ENCODE measurements at regions not wholly inside any gene's neighbourhood (a gene's known extent, or its start where the extent isn't known, plus 50 kb on each side); places are given as distances from the start of the nearest gene placed in this dataset.
A peak's percentile ranks its signal among the peaks of the same experiment; 100 is the strongest.

DNA sequence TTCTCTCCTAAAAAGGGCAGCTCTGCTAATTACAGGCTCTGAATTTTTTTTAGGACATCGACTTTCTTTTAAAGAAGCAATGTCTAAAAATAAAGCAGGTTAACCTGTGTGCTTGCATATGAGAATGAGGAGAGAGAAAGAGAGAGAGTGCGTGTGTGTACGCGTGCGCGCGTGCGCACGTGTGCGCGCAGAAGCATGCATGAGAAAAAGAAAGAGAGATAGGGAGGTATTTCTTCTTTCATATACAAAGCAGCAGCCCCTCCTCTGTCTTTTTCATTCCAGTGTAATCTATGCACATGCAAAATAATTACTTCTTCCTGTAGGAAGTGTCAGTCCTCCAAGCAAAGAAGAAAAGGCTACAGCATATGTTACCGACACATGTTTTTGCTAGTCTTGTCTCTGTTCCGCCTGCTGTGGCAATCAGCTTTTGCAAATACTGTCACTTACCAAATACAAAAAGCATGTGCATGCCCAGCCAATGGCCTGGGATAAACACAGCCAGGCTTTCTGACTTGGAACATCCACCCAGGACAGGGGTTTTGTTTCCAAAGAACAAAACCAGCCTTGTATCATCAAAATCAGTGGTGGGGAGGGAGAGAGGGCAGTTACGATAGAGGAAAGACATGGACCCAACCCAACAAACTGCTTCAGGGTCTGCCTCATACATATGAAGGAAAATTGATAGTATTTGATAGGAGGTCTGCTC, 252.3 kb upstream of the SLC24A2 start:
- DNase-seq = peak; percentile 49

DNA sequence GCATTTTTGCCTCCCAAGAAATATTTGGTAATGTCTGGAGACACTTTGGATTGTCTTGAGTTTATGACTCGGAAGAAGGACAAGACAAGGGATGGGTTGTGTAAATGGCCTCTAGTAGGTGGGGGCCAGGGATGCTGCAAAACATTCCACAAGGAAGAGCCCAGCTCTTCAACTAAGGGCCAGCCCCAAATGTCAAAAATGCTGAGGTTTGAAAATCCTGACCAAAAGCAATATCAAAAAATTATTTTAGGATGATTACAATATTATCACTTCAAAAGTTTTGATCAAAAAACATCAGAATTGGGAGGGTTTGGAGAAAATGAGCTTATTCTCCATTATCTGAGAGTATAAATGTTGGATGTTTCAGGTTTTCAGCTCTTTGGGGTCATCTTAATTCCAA, 248.9 kb upstream of the SLC24A2 start:
- DNase-seq = no peak

DNA sequence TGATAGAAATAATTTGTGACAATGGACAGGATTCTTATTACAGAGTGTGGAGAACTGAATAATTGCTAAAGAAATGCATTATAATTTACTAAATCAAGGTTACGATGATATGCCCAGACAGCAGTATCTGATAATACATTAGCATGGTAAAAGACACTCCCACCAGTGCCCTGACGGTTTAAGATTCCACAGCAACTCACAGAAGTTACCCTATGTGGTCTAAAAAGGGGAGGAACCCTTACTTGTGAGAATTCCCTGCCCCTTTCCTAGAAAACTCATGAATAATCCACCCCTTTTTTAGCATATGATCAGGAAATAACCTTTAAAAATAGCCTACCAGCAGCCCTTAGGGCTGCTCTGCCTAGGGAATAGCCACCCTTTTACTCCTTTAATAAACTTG, 244.7 kb upstream of the SLC24A2 start:
- DNase-seq = no peak

DNA sequence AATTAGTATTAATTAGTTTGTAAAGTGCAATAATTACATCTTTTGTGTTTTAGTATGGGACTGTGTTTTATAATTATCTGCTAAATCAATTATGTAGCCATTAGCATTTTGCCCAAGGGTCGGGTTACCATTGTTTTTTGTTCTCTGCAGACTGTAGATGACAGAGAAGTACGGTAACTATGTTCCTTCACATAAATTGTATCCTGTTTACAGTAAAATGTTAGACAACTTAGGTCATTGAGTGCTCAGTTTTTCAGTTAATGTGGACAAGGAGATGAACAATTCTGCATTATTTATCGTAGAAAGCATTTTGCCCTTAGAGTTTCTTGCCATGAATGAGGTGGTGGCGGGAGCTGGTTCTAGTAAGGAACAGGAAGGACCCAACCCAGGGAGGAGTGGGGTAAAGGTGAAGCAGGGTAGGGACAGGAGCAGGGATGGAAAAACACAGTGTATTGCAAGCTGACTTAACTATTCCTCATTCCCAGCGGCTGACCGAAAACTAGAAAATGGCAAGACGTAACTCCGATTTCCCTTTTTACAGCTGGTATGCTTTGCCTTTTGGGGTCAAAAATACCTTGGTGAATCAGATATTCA, 243.7 kb upstream of the SLC24A2 start:
- no peak for DNase-seq

DNA sequence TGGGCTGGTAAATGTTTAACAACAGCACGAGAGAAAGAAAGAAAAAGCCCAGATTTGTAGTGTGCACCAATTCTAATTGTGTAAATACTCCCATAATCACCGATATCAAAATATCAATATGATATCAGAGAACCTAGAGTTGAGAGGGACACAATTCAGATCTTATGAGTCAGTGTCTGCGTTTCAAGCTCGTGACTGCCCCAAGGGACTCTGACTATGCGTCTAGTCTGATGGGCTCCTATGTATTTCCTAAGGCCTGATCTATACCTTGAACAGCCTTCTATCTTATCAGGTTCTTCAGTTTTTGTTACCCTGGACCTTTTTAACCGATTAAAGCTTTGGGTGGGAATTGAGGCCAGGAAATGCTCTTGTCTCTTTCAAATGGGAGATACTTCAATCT, 243.0 kb upstream of the SLC24A2 start:
- DNase-seq = no peak

DNA sequence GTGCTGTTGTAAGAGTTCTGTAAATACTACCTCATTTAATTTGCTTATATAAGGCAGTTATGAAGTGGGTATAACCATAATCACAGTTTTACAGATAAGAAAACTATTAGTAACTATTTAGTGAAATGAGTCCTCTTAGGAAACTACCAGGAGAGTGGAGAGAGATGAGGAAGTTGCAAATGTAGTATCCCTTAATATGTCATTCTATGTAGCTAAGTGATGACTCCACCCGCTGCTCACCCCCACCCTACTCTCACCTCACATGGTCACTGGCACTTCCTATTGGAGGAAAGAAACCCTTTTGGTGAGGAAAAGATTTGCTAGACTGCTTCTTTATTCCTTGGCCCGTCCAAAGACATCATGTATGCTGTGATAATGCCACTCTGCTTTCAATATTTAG, 241.8 kb upstream of the SLC24A2 start:
- no peak for DNase-seq

DNA sequence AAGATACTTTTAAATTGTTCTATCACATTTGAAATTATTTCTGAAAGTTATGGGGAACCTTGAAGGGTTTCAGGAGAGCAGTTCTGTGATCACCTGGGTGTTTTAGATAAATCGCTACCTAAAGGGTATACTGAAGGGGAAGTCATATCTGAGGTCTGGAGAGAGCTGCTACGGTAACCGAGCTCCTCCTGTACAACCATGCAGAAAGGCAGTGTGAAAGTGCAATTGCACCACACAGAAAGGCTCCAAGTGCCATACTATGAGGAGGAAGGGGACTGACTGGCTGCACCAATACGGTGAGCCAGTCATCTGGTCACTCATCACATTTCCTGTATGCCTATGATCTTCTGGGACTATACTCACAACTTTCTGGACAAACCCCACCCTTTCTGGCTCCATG, 241.4 kb upstream of the SLC24A2 start:
- DNase-seq = no peak

DNA sequence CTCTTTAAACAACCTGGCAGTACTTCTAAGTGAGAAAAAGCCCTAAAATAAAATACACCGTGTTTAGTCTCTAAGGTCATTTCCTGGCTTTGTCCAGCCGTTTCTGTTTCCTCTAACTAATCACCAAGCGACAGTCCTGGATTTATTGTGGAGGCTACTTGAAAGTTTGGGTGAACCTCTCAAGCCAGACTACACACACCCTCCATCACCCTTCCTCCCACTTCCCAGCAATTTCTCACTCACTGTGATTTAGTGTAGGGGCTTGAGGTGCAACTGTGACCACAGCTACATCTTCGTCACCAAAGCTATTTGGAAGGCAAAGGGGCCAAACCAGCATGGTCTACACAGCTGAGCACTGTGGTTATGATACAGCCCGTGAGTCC, 240.0 kb upstream of the SLC24A2 start:
- no peak for DNase-seq

DNA sequence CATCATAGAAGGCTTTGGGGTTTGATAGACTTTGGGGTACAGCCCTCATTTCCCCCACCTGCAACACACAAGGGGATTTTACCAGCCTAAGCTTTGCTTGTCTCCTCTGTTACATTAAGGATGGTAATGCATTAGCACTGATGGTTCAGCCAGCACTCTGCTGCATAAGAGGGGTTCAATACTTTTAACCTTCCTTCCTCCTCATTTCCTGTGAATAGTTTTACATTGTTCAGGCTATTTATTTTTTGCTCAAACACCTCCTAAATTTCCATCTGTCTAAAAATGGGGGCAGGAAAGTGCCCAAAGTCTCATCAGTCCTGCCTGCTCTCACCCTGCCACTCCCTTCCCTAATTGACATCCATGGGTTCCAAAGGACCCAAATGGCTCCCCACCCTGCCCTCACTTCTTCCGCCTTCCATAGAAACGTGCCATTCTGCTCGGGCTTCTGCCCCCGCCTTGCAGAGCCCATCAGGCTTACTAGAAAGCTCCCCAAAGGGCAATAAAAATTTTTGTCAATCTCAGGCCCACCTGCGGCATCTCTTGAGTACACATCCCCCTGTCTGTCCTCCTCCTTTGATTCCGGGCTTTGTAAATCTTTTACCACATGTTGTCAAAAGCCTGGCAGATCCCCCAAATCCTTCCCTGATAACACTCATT, 239.5 kb upstream of the SLC24A2 start:
- no peak for DNase-seq

DNA sequence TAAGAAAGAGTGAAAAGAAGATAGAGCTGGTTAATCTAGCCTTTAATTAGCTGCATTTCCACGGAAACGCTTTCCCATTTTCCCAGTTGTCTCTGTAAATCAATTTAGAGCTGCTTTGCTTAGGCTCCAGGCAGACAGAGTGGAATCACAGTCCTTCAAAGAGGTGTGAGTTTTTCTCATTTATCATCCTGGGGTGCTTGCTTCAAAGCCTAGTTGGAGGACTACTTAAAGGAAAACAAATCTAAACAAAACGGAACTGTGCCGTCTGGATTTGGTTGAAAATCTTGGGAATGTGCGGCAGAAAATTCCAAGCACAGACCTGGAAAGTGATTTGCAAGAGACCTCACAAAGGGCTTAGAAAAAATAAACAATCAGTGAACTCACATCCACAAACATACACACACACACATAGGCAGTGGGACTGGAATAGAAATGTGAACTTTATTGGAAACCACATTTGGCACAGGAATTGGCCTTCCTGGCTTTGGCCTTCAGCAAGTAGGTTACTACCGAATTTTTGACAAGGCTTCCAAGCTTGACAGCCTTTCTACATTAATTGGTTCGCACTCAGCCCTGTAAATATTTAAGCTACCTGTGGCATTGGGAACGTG, 235.2 kb upstream of the SLC24A2 start:
- DNase-seq = no peak

DNA sequence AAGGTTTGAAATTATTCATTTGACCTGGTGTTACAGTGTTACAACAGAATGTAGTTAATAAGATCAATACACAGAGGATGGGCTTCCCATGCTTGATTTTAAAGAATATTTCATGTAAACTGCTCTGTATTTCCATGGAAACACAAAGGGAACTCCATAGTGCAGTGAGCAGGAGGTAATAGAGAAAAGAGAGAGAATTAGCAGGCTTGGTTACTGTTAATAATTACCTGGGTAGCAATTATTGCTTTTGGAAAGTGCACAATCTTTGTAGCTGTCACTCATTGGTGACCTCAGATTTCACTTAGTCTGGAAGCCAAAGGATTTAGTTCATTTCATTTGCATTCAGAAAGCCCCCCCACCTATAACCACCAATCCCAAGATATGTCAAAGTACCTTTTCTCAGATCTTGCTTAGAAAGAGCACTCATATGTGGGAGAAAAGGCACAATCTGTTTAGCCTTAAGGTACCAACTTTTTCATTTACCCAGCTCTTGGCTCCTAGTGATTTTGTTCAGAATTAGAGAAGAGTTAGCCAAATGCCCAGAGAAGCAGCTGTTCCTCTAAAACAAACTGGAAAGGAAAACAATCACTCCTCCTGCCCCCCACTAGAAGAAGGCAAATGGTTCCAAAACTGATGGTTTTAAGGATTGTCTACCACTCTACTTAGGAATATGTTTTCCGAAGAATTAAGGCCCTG, 234.5 kb upstream of the SLC24A2 start:
- DNase-seq = no peak

DNA sequence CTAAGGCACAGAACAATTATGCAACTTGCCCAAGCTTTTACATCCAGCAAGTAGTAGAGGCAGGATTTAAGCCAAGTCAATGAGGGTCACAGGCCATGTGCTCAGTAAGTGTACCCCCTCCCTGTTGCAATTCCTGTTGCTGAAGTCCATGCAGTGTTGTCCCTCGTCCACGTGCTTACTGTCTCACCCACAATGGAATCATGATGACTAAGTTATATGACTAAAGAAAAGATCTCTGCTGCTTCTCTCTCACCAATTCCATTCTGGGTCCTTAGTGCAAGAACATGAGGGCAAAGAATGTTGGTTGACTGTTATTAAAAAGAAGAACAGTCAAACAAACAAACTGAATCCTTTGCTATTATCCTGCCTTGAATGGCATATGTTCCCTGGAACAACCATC, 233.6 kb upstream of the SLC24A2 start:
- no peak for DNase-seq

DNA sequence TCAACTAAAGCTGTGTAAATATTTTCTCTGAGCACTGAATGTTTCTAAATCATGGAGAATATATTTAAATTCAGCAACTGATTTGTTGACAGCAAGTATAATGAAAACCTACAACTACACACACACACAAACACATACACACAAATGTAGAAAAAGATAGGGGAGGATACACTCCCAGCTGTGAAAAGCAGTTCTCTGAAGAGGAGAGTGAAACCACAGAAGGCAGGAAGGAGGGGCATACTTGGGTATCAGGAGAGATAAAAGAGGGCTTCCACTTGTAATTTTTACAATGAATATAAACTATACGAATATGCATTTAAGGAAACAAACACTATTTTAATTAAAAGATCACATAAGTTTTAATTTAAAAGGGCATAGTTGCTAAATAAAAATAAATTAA, 227.8 kb upstream of the SLC24A2 start:
- DNase-seq = no peak

DNA sequence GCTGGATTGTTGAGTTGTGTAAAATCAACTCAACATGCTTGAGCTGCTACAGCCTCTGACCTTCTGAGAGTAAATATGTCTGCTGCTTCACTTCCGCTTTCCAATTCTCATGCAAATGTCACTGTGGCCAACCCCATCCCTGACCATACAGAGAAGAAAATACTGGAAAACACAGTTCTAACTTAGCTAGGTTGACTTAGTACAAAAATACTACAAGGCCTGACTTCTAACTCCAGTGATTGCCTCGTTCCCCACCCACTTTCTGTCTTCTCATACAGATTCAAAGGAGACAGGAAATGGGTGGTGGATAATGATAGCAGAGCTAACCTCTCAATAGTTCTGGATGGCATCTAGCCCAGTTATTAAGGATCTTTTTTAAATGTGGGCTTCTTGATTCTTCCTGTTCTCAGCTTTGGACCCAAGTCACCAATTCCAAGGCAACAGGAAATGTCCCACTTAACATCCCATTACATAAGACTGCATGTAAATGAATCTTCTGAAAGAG, 226.6 kb upstream of the SLC24A2 start:
- no peak for DNase-seq

DNA sequence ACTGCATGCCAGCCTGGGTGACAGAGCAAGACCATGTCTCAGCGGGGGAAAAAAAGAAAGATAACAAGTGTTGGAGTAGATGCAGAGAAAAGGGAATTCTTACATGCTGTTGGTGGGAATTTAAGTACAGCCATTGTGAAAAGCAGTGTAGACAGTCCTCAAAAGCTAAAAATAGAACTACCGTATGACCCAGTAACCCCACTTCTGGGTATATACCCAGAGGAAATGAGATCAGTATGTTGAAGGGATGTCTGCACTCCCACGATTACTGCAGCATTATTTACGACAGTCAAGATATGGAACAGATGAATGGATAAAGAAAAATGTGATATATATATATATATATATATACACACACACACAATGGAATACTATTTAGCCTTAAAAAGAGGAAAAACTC, 225.3 kb upstream of the SLC24A2 start:
- DNase-seq = no peak

DNA sequence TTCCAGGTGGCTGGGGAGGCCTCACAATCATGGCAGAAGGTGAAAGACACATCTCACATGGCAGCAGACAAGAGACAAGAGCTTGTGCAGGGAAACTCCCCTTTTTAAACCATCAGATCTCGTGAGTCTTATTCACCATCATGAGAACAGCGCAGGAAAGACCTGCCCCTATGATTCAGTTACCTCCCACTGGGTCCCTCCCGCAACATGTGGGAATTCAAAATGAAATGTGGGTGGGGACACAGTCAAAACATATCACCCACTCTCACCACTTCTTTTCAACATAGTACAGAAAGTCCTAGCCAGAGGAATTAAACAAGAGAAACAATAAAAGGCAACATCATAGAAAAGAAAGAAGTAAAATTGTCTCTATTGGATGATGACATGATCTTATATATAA, 223.4 kb upstream of the SLC24A2 start:
- no peak for DNase-seq

DNA sequence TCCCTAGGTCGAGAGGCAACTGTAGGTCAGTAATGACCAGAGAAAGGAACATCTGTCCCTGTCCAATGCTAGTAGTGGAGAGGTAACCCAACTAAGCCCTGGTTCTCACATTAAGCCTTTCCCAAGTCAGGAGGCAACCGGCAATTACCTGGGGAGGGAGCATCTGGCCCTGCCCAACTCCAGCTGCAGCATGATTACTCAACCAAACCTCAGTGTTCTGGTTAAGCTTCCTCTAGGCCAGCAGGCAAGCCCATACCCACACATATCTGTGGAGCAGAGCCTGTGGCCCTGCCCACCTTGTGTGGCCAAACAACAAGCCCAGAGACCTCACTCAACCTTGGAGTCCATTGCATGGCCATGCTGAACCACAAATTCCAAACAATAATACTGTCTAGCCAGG, 220.8 kb upstream of the SLC24A2 start:
- DNase-seq = no peak

DNA sequence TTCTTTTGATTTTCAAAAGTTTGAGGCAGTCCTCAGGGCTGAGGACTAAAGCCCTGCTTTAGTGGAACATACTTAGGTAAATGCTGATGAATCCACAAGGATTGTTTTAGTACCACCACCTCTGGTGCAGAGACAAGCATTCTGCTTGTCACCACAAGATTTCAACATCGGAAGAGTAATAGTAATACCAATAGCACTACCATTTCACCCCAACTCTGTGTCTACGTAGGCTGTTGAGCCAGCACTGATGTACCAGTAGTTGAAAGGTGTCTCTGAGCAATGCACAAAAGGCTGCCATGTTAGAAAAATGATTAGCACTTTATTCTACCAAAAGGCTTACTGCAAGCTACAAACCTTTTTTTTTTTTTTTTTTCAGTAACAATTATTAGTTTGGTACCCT, 213.2 kb upstream of the SLC24A2 start:
- DNase-seq = no peak

DNA sequence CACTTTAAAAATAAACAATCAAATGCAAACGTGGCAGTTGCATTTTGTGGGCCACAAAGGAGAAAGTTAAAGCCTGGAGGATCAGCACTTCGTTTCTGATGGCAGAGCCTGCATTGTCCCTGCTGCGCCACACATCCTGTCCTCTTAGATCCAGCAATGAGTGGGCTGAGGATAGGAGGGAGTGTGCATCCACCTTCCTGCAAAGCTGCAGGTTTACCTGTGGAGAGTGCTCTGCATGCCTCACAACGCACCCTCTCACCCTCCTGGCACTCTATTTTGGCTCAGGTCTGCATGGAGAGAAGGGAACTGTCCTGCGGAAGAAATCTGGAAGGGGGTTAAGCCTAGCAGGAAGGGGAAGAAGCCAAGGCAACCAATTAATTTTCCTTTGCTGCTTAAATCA, 212.2 kb upstream of the SLC24A2 start:
- no peak for DNase-seq

DNA sequence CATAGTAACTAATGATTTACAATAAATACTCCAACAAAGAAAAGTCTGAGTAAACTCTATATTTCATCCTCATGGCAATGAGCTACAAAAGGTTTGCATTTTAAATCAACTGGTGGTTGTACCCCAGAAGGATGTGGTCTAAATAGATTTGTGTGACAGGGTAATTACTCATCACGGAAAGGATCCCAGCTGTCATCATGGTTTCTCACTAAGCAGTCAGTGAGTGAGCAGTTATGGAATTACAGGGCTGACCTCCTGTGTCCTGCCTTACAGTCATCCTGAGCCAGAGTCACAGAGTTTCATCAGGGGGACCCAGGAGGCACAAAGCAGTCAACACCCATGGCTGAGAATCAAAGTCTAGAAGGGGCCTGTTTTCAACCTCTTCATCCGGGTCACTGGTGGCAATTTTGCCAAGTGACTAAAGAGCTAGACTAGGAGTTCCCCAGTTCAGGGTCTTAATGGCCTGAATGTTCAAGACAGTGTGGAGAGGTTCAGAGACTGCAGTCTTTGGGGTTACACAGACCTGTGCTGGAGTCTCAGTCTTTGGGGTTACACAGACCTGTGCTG, 210.7 kb upstream of the SLC24A2 start:
- DNase-seq = peak; percentile 5

DNA sequence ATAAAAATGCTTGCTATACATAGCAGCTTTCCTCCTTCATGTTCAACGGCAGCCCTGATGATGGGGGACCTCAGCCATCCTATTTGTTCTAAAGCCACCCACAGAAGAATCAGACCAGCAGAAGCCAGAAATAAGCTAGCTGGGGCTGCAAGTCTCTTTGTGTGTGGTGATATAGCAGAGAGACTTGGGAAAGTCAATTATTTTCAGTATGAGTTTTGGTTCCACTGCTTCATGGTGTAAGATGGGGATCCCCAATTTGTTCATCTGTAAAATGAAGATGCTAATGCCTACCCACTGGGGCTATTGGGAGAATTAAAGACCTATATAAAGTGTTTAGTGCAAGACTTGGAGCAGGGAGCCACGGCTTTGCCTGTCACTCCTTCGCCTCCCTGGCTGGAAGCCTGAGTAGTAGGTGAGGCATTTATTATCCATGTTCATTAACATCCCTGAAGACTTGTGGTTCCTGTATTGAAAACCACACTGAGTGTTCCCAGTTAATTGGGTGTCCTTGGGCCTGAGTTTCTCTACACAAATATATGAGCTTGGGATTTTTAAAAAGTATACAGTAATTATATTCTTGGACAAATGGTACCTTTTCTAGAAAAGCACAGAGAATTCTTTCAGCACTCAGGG, 210.1 kb upstream of the SLC24A2 start:
- DNase-seq = no peak

DNA sequence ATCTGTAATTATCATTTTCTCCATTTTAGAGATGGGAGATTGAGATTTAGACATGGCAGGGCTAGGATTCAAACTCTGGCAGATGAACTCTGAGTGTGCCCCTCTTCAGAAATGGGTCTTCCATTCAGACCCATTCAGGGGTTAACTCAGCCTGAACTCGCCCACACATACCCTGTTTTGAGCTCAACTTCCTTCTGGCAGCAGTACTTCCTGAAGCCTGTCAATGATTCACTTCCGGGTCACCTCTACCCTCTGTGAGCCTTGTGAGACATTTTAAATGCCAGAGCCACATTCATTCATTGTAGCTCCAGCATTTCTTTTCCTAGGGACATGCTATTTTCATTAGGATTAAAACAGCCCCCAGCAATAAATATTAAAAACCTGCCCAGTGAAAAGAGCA, 209.3 kb upstream of the SLC24A2 start:
- no peak for DNase-seq

DNA sequence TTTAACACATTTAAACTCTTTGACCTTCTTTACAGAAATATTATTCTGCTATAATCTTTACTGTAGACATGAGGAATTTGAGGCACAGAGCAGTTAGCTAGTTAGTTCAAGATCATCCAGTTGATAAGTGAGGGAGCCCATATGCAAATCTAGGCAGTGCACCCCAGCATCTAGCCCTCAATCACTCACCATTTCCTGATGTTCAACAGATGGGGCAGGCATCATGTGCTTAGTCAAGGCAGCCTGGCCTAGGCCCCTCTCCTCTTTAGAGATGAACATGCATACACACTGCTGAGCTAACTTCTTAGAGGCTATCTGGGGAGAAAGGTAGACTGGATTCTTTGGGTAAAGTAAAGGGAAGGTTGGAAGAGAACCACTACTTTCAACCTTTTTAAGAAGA, 206.8 kb upstream of the SLC24A2 start:
- no peak for DNase-seq

Data from NCI-H2171 treated with DMSO at 0.1 percent for 48 hours (cell line).